Body of pancreas (tissue), 4 donors: ENCODE measurements at regions not wholly inside any gene's neighbourhood (a gene's known extent, or its start where the extent isn't known, plus 50 kb on each side); places are given as distances from the start of the nearest gene placed in this dataset.
"Not testable (repeated sequence)": the region's sequence is repeated elsewhere in the genome, so short reads cannot be mapped to it uniquely, and the experiment has no call there.

Source experiments
- CTCF ChIP-seq, 7 experiments: fragments of 450-650 bp in 4 of 7; fragments of 200-600 bp in 3 of 7; sonication (generic) in 3 of 7; IDR thresholded peaks; one replicate each; pipeline ENCODE4 v1.5.1; 2016 to 2019; ENCODE audit warnings: antibody characterized with exemption in 7 of 7
- POLR2A ChIP-seq, 3 donors: fragments of 450-650 bp; IDR thresholded peaks; one replicate each; pipeline ENCODE4 v1.6.1; 2016; ENCODE audit warnings: antibody characterized with exemption in 3 of 3, mild to moderate bottlenecking in 2 of 3

GRCh38 chr15:30471366-30471749 lies 57.3 kb upstream of the GOLGA8R start:
- TF ChIP-seq CTCF, POLR2A (IDR thresholded peaks at IDR 0.05): not testable (repeated sequence)
